ENCODE measurements at regions not wholly inside any gene's neighbourhood (a gene's known extent, or its start where the extent isn't known, plus 50 kb on each side); places are given as distances from the start of the nearest gene placed in this dataset.

DNA sequence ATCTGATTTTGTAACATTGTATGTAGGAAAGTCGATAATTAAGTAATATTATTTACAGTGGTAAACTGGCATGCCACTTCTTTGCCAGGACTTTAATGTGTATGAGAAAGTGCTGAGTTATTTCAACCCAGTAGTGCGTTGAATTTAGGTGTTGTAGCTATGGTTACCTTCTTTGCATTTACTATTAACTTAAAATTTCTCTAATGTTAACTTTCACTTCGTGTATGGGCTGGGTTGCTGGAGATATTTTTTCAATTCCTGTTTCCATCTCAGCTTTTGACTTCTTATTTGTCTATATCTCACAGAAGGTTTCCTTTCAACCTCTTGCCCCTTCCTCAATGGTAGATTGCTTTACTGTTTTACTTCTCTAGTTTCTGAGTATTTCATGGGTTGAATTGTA, 1345.6 kb downstream of the FSCB start:
- H4K20me1 ChIP-seq (replicated peaks; ENCODE audit: insufficient read depth), result no peaks in the 10 kb centered on the region
- Mint-ChIP-seq H3K9me3 (no peaks in the 10 kb centered on the region), H3K27ac (no peak overlapping the region), H3K36me3 (ENCODE audit: low read depth) (no peaks in the 10 kb centered on the region), H3K27me3 (ENCODE audit: insufficient read depth, low read depth, poor library complexity) (no peaks in the 10 kb centered on the region), H3K4me1 (no peaks in the 10 kb centered on the region), H3K4me3 (no peak overlapping the region)
- ATAC-seq (no peak), DNase-seq (ENCODE audit: low spot score) (no peak)
- H3K4me1 ChIP-seq (ENCODE audit: insufficient read depth), result no peaks in the 10 kb centered on the region
- no peaks in the 10 kb centered on the region for H3K79me2 ChIP-seq (replicated peaks; ENCODE audit: insufficient read depth)
- H2AFZ ChIP-seq, result no peak overlapping the region
- no peaks in the 10 kb centered on the region; the same call in 1 of the 2 replicates for H3K9me2 ChIP-seq (ENCODE audit: insufficient read depth)
- no peaks in the 10 kb centered on the region for H3K36me3 ChIP-seq (ENCODE audit: insufficient read depth)
- TF ChIP-seq STAT1 (IDR thresholded peaks at IDR 0.05; ENCODE audit: unreplicated experiment), result no peak
- no peak for TF ChIP-seq POLR2AphosphoS5 (IDR thresholded peaks at IDR 0.05; ENCODE audit: low read depth)
- TF ChIP-seq, protein P1, sequence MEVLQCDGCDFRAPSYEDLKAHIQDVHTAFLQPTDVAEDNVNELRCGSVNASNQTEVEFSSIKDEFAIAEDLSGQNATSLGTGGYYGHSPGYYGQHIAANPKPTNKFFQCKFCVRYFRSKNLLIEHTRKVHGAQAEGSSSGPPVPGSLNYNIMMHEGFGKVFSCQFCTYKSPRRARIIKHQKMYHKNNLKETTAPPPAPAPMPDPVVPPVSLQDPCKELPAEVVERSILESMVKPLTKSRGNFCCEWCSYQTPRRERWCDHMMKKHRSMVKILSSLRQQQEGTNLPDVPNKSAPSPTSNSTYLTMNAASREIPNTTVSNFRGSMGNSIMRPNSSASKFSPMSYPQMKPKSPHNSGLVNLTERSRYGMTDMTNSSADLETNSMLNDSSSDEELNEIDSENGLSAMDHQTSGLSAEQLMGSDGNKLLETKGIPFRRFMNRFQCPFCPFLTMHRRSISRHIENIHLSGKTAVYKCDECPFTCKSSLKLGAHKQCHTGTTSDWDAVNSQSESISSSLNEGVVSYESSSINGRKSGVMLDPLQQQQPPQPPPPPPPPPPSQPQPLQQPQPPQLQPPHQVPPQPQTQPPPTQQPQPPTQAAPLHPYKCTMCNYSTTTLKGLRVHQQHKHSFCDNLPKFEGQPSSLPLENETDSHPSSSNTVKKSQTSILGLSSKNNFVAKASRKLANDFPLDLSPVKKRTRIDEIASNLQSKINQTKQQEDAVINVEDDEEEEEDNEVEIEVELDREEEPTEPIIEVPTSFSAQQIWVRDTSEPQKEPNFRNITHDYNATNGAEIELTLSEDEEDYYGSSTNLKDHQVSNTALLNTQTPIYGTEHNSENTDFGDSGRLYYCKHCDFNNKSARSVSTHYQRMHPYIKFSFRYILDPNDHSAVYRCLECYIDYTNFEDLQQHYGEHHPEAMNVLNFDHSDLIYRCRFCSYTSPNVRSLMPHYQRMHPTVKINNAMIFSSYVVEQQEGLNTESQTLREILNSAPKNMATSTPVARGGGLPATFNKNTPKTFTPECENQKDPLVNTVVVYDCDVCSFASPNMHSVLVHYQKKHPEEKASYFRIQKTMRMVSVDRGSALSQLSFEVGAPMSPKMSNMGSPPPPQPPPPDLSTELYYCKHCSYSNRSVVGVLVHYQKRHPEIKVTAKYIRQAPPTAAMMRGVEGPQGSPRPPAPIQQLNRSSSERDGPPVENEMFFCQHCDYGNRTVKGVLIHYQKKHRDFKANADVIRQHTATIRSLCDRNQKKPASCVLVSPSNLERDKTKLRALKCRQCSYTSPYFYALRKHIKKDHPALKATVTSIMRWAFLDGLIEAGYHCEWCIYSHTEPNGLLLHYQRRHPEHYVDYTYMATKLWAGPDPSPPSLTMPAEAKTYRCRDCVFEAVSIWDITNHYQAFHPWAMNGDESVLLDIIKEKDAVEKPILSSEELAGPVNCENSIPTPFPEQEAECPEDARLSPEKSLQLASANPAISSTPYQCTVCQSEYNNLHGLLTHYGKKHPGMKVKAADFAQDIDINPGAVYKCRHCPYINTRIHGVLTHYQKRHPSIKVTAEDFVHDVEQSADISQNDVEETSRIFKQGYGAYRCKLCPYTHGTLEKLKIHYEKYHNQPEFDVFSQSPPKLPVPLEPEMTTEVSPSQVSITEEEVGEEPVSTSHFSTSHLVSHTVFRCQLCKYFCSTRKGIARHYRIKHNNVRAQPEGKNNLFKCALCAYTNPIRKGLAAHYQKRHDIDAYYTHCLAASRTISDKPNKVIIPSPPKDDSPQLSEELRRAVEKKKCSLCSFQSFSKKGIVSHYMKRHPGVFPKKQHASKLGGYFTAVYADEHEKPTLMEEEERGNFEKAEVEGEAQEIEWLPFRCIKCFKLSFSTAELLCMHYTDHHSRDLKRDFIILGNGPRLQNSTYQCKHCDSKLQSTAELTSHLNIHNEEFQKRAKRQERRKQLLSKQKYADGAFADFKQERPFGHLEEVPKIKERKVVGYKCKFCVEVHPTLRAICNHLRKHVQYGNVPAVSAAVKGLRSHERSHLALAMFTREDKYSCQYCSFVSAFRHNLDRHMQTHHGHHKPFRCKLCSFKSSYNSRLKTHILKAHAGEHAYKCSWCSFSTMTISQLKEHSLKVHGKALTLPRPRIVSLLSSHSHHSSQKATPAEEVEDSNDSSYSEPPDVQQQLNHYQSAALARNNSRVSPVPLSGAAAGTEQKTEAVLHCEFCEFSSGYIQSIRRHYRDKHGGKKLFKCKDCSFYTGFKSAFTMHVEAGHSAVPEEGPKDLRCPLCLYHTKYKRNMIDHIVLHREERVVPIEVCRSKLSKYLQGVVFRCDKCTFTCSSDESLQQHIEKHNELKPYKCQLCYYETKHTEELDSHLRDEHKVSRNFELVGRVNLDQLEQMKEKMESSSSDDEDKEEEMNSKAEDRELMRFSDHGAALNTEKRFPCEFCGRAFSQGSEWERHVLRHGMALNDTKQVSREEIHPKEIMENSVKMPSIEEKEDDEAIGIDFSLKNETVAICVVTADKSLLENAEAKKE (CRISPR knock-in tag; IDR thresholded peaks at IDR 0.05), result no peak
- TF ChIP-seq, protein P2, sequence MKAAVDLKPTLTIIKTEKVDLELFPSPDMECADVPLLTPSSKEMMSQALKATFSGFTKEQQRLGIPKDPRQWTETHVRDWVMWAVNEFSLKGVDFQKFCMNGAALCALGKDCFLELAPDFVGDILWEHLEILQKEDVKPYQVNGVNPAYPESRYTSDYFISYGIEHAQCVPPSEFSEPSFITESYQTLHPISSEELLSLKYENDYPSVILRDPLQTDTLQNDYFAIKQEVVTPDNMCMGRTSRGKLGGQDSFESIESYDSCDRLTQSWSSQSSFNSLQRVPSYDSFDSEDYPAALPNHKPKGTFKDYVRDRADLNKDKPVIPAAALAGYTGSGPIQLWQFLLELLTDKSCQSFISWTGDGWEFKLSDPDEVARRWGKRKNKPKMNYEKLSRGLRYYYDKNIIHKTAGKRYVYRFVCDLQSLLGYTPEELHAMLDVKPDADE (IDR thresholded peaks at IDR 0.05), result no peak
- no peak for TF ChIP-seq CREB1 (CRISPR knock-in tag; IDR thresholded peaks at IDR 0.05; ENCODE audit: low read depth)
- no peak for TF ChIP-seq EZH2phosphoT487 (IDR thresholded peaks at IDR 0.05; ENCODE audit: unreplicated experiment)
- TF ChIP-seq EZH2 (IDR thresholded peaks at IDR 0.05; ENCODE audit: low read depth, unreplicated experiment), result no peak
- TF ChIP-seq ZNF331 (CRISPR knock-in tag; IDR thresholded peaks at IDR 0.05; ENCODE audit: low read depth), result no peak
- TF ChIP-seq, protein P3, sequence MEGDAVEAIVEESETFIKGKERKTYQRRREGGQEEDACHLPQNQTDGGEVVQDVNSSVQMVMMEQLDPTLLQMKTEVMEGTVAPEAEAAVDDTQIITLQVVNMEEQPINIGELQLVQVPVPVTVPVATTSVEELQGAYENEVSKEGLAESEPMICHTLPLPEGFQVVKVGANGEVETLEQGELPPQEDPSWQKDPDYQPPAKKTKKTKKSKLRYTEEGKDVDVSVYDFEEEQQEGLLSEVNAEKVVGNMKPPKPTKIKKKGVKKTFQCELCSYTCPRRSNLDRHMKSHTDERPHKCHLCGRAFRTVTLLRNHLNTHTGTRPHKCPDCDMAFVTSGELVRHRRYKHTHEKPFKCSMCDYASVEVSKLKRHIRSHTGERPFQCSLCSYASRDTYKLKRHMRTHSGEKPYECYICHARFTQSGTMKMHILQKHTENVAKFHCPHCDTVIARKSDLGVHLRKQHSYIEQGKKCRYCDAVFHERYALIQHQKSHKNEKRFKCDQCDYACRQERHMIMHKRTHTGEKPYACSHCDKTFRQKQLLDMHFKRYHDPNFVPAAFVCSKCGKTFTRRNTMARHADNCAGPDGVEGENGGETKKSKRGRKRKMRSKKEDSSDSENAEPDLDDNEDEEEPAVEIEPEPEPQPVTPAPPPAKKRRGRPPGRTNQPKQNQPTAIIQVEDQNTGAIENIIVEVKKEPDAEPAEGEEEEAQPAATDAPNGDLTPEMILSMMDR (conservative IDR thresholded peaks at IDR 0.05; ENCODE audit: low read depth in 2 of 2), result no peak
- no peak for TF ChIP-seq NANOG (IDR thresholded peaks at IDR 0.05; ENCODE audit: borderline replicate concordance)
- no peak for TF ChIP-seq JUNB (IDR thresholded peaks at IDR 0.05; ENCODE audit: unreplicated experiment)
- TF ChIP-seq, protein P4, sequence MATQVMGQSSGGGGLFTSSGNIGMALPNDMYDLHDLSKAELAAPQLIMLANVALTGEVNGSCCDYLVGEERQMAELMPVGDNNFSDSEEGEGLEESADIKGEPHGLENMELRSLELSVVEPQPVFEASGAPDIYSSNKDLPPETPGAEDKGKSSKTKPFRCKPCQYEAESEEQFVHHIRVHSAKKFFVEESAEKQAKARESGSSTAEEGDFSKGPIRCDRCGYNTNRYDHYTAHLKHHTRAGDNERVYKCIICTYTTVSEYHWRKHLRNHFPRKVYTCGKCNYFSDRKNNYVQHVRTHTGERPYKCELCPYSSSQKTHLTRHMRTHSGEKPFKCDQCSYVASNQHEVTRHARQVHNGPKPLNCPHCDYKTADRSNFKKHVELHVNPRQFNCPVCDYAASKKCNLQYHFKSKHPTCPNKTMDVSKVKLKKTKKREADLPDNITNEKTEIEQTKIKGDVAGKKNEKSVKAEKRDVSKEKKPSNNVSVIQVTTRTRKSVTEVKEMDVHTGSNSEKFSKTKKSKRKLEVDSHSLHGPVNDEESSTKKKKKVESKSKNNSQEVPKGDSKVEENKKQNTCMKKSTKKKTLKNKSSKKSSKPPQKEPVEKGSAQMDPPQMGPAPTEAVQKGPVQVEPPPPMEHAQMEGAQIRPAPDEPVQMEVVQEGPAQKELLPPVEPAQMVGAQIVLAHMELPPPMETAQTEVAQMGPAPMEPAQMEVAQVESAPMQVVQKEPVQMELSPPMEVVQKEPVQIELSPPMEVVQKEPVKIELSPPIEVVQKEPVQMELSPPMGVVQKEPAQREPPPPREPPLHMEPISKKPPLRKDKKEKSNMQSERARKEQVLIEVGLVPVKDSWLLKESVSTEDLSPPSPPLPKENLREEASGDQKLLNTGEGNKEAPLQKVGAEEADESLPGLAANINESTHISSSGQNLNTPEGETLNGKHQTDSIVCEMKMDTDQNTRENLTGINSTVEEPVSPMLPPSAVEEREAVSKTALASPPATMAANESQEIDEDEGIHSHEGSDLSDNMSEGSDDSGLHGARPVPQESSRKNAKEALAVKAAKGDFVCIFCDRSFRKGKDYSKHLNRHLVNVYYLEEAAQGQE (IDR thresholded peaks at IDR 0.05; ENCODE audit: unreplicated experiment), result no peak
- TF ChIP-seq ZNF114 (CRISPR knock-in tag; IDR thresholded peaks at IDR 0.05), result no peak
- H3K4me2 ChIP-seq, result no peak overlapping the region
- no peaks in the 10 kb centered on the region for H3F3A ChIP-seq (replicated peaks; ENCODE audit: low read depth)
- H3K4me3 ChIP-seq, result no peak overlapping the region
- H3K27me3 ChIP-seq (ENCODE audit: insufficient read depth), result no peaks in the 10 kb centered on the region
- H3K27ac ChIP-seq (ENCODE audit: low read depth), result no peak overlapping the region

All from GM23338 (cell line).